AG20443 (cell line): ENCODE measurements at regions not wholly inside any gene's neighbourhood (a gene's known extent, or its start where the extent isn't known, plus 50 kb on each side); places are given as distances from the start of the nearest gene placed in this dataset.

Experiments used
- DNase-seq: peaks from one replicate; pipeline ENCODE4 v3.0.0; 2012; ENCODE audit warnings: low spot score, mixed read lengths

GRCh38 chr2:8046849-8047248 is 635.0 kb upstream of the ID2 start:
- DNase-seq: no peak

- DNase-seq: no peak
These were observed 632.7 kb upstream of the ID2 start for GRCh38 chr2:8049176-8049575.

- no peak for DNase-seq
These were observed 631.8 kb upstream of the ID2 start for GRCh38 chr2:8049851-8050571.

GRCh38 chr2:8053216-8053615 is 628.6 kb upstream of the ID2 start:
- no peak for DNase-seq

GRCh38 chr2:8054070-8054469 is 627.8 kb upstream of the ID2 start:
- no peak for DNase-seq

- DNase-seq: no peak
These were observed 623.2 kb upstream of the ID2 start for GRCh38 chr2:8058652-8059051.

- no peak for DNase-seq
These were observed 622.6 kb upstream of the ID2 start for GRCh38 chr2:8059255-8059654.

GRCh38 chr2:8059794-8060193 is 622.1 kb upstream of the ID2 start:
- no peak for DNase-seq

- no peak for DNase-seq
These were observed 620.6 kb upstream of the ID2 start for GRCh38 chr2:8061219-8061618.

- DNase-seq: no peak
These were observed 617.3 kb upstream of the ID2 start for GRCh38 chr2:8064603-8065002.

GRCh38 chr2:8065191-8065590 is 616.7 kb upstream of the ID2 start:
- DNase-seq: no peak

GRCh38 chr2:8067784-8068336 is 614.0 kb upstream of the ID2 start:
- DNase-seq: no peak

- no peak for DNase-seq
These were observed 608.9 kb upstream of the ID2 start for GRCh38 chr2:8072907-8073306.

GRCh38 chr2:8073916-8074315 is 607.9 kb upstream of the ID2 start:
- DNase-seq: no peak

- DNase-seq: no peak
These were observed 605.2 kb upstream of the ID2 start for GRCh38 chr2:8076448-8077342.

- DNase-seq: no peak
These were observed 603.2 kb upstream of the ID2 start for GRCh38 chr2:8078705-8079104.

GRCh38 chr2:8080063-8080462 is 601.8 kb upstream of the ID2 start:
- DNase-seq: no peak

GRCh38 chr2:8081130-8081529 is 600.7 kb upstream of the ID2 start:
- DNase-seq: no peak

- no peak for DNase-seq
These were observed 599.0 kb upstream of the ID2 start for GRCh38 chr2:8082840-8083239.

GRCh38 chr2:8086357-8086756 is 595.5 kb upstream of the ID2 start:
- no peak for DNase-seq

GRCh38 chr2:8086796-8087479 is 594.9 kb upstream of the ID2 start:
- DNase-seq: peak; percentile 84

- DNase-seq: peak; percentile 30
These were observed 594.4 kb upstream of the ID2 start for GRCh38 chr2:8087480-8087840.

- no peak for DNase-seq
These were observed 593.0 kb upstream of the ID2 start for GRCh38 chr2:8088810-8089209.
